MM.1S (cell line): ENCODE measurements at regions not wholly inside any gene's neighbourhood (a gene's known extent, or its start where the extent isn't known, plus 50 kb on each side); places are given as distances from the start of the nearest gene placed in this dataset.

Source experiments
- CTCF ChIP-seq: fragments of 300-600 bp; sonication (generic); IDR thresholded peaks from 2 replicates; pipeline ENCODE4 v1.5.1; 2016; ENCODE audit warnings: antibody characterized with exemption, low read length, mixed read lengths
- EZH2 ChIP-seq: fragments of 300-600 bp; sonication (generic); optimal IDR thresholded peaks from 2 replicates; pipeline ENCODE3; 2017; ENCODE audit warnings: low read depth, mild to moderate bottlenecking, antibody characterized with exemption, low read length, mixed read lengths

GRCh38 chr5:23025629-23026233 is 172.6 kb upstream of the CDH12 start:
- no peak for TF ChIP-seq CTCF
- no peak for TF ChIP-seq EZH2
